Ovary (tissue), 3 donors: ENCODE measurements at regions not wholly inside any gene's neighbourhood (a gene's known extent, or its start where the extent isn't known, plus 50 kb on each side); places are given as distances from the start of the nearest gene placed in this dataset.

Source experiments
- EP300 ChIP-seq: sonication (generic); formaldehyde crosslinking; IDR thresholded peaks from one replicate; pipeline ENCODE4 v1.6.1; 2017; ENCODE audit warnings: antibody characterized with exemption
- POLR2A ChIP-seq: fragments of 450-650 bp; IDR thresholded peaks from one replicate; pipeline ENCODE4 v1.6.1; 2017; ENCODE audit warnings: antibody characterized with exemption, mild to moderate bottlenecking, moderate library complexity
- TF ChIP-seq, protein P1 (sequence below), 3 donors: fragments of 450-650 bp in 2 of 3; fragments of 200-600 bp in 1 of 3; IDR thresholded peaks; one replicate each; pipeline versions ENCODE4 v1.5.1 to v1.8.0; 2016 to 2022; ENCODE audit warnings: antibody characterized with exemption in 3 of 3, mild to moderate bottlenecking in 1 of 3
- donor health status: DM: no; HTN: no; CAD: no.

DNA sequence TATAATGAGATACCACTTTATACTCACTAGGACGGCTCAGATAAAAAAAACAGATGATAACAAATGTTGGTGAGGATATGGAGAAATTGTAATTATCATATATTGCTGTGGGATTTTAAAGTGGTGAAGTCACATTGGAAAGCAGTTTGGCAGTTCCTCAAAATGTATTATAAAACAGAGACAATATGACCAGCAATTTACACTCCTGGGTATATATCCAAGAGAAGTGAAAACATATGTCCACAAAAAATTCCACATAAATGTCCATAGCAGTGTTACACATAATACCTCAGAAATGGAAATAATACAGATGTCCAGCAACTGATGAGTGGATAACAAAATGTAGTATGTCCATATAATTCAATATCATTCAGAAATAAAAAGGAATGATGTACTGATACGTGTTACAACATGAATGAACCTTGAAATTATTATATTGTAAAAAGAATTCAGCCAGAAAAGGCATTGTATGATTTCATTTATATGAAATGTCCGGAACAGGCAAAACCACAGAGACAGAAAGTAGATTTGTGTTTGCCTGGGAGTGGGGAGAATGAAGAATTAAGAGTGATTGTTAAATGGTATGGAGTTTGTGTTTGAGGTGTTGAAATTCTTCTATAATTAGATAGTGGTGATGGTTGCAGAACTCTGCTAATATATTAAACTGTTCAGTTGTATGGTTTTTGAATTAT lies 220.9 kb downstream of the SLC7A11 start:
- TF ChIP-seq, protein P1, sequence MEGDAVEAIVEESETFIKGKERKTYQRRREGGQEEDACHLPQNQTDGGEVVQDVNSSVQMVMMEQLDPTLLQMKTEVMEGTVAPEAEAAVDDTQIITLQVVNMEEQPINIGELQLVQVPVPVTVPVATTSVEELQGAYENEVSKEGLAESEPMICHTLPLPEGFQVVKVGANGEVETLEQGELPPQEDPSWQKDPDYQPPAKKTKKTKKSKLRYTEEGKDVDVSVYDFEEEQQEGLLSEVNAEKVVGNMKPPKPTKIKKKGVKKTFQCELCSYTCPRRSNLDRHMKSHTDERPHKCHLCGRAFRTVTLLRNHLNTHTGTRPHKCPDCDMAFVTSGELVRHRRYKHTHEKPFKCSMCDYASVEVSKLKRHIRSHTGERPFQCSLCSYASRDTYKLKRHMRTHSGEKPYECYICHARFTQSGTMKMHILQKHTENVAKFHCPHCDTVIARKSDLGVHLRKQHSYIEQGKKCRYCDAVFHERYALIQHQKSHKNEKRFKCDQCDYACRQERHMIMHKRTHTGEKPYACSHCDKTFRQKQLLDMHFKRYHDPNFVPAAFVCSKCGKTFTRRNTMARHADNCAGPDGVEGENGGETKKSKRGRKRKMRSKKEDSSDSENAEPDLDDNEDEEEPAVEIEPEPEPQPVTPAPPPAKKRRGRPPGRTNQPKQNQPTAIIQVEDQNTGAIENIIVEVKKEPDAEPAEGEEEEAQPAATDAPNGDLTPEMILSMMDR (IDR thresholded peaks at IDR 0.05) = no peak
- TF ChIP-seq POLR2A (no peak), EP300 (no peak)
